ENCODE measurements at regions not wholly inside any gene's neighbourhood (a gene's known extent, or its start where the extent isn't known, plus 50 kb on each side); places are given as distances from the start of the nearest gene placed in this dataset.

DNA sequence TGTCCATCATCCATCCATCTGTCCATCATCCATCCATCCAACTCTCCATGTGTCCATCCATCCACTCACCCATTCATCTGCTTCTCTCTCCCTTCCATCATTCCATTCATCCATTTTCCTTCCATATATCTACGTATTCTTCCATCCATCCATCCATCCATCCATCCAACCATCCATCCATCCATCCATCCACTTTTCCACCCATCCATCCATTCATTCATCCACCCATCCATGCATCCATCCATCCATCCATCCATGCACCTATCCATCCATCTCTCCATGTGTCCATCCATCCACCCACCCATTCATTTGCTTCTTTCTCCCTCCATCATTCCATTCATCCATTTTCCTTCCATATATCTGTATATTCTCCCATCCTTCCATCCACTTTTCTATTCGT, 214.0 kb upstream of the RTL1 start:
- intact Hi-C loops (cut with micrococcal nuclease), result no loop called here

DNA sequence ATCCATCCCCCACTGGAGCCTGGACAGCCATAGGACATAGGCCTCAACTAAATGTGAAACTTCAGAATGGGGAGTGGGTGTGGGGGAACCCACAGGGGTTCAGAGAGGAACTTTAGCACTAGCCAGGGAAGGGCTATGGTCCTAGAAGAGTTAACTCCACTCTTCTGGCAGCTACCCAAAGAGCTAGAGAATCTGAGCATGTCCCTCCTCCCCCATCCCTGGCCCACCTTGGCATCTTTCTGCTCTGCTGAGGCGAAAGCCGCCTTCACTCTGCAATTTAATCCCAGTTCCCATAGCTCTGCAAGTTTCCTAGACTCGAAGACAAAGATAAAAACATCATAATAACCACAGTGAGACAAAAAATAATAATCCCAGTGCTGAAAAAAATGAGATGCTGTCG, 214.7 kb upstream of the RTL1 start:
- intact Hi-C loops (cut with micrococcal nuclease), result no loop called here

DNA sequence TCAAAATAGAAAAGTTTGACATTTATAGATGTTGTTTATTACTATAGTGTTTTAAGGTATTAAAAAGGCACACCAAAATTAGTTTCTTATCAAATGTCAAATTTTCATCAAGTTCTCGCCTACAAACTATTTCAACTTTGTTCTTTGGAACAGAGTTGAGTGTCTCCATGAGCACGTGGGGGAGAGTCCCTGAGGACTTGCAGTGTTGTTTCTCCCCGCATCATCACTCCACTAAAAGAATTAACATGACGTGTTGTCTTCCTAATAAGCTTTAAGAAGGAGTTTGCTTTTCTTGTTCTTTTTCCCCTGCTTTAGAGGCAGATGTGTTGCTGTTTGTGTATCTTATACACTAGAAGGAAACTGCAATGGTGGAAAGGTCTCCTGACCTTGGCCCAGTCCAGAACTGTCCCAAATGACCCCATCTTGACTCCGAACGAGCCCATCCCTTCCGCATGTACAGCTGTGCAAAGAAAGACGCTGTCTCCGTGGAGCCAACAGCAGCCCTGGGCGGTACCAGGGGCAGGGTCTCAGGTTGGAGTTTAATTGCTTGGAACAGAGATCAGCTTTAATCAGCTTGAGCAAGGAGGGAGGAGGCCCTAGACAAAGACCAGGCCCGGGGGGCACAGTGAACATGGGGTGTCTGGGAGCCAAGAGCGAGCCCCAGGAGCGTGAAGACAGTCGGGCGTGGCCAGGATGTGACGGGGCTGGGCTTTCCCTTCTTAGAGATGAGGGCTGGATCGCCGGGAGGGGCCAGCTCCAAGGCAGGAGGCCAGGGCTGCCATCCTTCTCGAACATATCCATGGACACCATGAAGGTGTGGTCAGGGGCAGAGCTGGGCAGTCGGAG, 215.4 kb upstream of the RTL1 start:
- intact Hi-C loops (cut with micrococcal nuclease), result no loop called here

DNA sequence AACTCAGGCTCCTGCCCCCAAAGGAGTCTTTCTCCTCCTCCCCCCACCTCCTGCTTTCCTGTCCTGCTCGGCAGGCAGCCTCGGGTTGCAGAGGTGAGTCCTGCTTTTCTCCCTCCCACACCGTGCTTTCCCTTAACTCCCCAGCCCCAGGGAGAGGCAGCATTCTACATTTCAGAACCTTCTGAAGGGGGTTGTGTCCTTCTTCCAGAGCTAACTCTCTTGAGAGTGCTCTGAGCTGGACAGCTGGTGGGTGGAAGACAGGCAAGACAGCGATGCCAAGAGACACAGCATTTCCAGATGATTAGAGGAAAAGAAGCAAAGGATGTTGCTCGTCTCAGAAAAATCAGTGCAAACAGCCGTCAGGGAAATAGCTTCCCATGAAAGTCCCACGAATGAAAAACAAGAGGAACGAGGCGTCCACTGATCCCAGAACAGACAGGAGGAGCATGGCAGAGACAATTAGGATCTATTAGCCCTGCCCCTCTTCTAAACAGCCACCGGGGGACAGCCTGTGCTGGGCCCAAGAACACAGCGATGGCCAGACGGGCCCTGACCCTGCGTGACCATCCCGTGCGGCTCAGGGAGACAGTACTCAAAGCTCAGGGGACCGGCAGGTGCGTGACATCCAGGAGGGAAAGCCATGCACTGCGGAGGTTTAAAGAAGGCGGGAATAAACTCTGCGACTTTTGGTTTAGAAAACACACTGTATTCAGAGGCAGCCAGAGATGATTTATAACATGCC, 216.5 kb upstream of the RTL1 start:
- intact Hi-C loops (cut with micrococcal nuclease), result no loop called here

DNA sequence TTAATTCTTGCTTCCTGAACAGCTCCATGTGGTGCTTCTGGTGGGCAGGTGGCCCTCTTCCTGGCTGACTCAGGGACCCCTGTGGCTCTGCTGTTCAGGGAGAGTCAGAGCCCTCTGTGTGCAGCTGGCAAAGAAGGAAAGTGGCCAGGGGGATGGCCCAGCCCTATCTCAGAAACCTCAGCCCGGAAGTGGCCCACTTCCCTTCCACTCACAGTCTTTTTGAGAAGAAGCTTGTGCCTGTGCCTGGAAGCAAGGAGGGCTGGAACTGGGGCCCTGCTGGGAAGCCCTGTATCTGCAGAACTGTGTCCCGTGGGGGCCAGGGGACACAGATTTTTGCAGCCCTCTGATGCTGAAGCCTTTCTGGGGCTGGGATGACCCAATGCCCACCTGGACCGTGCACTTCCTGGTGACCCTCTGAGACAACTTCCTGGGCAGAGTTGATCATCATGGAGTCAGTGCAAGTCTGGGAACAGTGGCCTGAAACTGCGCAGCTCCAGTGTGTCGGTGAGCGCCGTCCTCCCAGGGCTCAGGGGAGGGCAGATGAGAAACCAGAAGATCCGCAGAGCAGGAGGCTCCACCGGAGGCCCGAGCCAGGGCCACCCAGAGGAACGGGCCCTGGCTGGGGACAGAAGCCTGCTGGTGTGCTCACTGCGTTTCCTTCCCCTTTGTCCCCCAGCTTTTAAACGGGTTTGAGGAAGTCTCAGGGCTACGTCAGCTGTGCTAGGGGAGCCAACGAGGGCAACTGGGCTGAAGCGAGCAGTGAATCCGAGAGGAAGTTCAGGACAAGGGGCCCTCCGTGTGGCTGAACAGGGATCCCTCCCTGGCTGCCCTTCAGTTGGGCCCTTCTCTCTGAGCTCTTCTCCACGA, 217.4 kb upstream of the RTL1 start:
- intact Hi-C loops (cut with micrococcal nuclease), result no loop called here

DNA sequence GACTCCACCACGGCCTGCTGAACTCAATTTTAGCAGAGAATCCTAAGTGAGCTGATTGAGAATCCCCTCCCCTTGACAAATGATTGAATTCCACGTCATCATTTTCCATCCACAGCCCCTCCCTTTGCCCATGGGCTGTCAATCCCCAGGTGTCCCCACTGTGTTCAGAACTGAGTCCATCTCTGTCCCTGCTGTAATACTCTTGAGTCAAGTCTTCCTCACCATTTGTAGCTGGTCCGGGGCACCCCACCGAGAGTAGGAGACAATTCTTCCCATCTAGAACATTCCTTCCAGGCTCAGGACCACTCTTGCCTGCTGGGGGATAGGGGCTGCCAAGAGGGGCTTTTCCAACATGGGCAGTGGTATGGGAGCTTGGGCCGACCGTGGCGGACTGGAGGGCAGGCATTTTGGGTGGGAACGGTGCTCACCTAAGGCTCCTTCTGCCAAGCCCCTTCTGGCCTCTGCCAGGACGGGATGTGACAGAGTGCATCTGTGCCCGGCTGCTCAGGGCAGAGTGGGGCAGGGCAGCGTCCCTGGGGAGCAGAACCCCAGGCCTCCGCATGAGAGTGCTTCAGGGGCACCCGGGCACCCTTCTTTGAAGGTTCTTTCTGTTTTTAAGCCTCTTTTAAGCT, 218.1 kb upstream of the RTL1 start:
- intact Hi-C loops (cut with micrococcal nuclease), result no loop called here

DNA sequence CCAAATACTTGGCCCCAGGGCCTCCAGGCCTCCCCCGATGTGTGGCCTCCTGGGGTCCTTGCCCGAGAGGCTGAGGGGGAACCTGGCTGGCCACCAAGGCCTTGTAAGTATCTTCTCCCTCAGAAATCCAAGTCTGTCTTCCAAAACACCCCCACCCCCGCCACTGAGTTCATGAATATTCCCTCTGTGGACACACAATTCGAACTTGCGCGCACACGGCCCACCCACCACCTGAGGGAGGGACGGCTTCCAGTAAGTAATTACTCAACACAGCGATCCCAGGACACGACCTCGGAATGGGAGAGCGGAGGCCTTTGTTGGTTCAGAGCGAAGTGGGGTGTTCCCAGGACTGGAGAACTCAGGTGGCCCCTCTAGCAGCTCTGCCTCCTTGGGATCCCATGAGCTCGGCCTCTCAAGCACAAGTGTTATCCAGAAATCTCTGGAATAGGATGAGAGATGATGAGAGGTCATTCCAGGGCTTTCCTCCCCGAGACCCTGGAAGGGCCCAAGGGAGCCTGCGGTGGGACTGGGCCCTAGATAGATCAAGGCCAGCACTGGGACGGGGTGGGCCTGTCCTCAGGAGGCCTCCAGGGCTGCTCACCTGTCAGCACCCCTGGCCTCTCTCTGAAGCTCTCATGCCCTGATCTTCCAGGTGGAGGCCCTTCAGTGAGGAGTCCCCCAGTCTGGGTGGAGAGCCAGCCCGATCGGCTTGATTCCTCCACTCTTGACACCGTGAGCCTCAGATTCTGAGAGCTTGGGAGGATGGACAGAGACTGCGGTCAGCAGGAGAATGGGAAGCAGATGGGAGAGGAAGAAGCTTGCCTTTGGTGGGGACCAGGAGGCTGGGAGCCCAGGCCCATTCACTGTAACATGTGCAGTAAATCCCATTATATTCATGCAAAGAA, 219.0 kb upstream of the RTL1 start:
- intact Hi-C loops (cut with micrococcal nuclease), result no loop called here

DNA sequence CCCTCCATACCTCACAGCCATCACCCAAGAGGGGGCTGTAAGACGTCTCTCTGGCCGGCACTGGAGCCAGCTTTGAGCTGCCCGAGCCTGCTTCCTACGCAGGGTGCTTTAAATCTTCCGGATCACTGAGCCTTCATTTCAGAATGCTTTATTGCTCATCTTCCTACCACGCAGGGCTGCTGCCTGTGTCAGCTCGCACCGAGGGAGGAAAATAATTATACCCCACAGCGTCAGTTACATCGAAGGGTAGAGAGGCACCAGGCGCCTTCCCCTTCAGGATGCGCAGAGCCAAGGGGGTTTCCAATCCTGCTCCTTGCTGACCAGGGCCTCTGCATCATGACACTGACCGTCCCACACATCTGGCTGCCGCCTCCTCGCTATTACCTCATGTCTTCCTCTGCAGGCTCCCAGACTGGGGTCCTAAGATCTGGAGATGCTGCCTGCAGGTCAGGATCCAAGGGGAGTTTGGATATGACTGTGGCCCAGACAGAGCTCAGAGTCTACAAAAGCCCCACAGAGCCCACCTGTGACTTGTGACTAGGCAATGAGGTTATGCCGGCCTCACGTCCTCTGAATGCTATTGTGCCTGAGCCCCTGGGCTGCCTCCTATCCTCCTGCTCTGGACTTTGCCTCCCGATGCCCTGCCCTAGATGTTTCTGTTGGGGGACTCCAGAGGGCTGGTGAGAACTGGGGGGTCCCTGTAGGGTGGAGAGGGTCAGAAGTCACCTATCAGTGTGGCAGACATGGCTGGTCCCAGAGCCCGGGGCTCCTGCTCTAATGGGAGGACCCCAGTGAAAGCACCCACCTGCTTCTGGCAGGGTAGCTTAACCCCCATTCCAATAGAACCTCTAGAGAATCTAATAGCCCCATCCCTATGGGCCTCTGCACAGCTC, 220.3 kb upstream of the RTL1 start:
- intact Hi-C loops (cut with micrococcal nuclease), result no loop called here

DNA sequence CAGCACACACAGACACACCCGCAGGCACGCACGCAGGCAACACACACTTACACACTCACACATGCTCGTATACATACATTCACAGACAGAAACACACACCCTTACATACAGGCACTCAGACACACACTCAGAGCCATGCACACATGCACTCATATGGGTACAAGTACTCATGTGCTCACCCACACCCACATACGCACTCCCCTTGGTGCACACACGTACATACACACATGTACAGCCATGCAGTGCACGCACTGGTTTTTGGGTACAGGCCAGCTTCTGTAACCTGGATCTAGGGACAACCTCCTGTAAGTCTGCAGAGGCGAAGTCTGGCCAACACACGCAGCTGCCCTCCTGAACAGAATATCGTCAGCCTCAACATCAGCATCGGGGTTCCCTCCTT, 221.3 kb upstream of the RTL1 start:
- intact Hi-C loops (cut with micrococcal nuclease), result no loop called here

DNA sequence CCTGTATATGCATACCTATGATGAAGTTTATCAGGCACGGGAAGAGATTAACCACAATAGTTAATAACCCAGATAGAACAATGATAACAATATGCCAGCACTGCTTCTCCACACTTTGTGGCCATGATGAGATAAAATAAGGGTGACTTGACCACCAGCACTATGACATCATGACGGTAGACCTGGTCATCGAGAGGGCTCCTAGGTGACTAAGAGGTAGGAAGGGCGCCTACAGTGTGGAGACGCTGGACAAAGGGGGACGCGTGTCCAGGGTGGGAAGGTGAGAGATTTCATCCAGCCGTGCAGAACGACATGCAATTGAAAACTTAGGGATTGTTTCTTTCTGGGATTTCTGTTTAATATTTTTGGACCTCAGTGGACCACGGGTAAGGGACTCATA, 221.8 kb upstream of the RTL1 start:
- intact Hi-C loops (cut with micrococcal nuclease), result no loop called here

DNA sequence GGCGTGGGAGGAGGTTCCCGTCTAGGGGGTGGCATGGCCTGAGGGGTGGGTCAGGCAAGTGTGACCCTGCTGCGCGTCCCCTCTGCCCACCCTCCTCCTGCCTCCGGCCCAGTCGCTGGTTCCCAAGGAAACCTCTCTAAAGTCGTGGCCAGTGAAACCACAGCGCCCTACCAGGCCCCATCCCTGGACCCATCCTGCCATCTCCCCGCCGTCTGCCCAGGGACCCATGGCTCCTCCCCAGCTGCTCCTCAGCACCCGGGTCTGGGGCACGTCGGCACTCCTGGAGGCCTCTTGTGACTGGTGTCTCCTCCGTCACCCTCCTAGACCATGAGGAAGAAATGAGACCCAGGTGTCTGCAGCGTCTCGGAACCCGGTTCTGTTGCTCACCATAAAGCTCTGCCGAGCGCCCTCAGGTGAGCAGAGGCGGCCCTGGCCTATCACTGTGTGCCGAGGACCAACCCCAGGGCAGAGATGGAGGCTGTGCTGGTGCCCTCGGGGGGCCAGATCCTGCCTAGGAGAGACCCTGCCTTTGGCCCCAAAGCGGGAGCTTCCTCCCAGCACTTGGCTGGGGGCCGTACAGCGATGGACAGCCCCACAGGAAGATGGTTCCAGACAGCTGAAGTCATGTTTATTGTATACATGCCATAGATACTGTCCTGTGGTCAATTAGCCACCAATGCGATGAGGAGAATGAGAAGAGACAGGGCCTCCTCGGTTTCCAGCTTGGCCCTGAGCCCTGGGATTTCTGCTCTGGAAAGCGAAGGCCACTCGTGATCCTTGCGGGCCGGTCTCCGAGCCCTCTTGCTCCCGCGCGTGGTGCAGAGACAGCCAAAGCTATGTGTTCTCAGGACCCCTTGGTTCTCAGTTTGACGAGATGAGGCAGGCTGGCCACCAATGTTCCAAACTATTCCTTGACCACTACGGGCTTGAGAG, 222.5 kb upstream of the RTL1 start:
- intact Hi-C loops (cut with micrococcal nuclease), result no loop called here

DNA sequence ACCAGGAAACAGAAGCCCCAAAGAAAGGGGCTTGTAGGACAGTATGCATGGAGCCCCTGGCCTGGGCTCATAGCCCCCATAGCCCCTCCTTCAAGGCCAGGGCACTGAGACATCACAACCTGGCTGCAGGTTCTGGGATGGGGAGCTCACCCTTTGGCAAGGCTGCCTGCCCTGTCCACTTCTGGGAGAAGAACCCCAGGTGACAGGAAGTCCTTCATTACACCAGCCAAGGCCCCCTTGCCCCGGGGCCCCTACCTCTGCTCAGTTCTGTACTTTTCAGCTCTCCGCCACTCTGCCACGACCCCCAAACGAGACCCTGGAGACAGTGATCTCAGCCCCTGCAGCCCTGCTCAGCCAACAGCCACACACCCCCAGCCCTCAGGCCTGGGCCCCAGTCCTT, 223.2 kb upstream of the RTL1 start:
- intact Hi-C loops (cut with micrococcal nuclease), result no loop called here

DNA sequence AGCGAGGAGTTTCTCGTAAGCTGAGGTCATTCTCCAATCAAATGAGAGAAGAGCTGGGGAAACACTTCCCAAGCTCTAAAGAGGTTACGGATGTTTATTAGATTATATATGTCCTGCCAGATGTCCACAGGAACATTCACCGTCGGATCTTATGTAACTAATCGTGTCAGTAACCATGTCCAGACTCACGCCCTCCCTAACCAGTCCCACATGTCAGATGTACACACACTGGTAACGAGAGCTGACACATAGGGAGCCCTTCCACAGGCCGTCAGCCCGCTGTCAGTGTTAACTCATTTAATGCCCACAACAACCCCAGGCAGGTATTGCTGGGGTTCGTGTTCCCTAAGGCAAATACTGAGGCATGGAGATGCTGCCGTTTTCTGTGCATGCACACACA, 223.7 kb upstream of the RTL1 start:
- intact Hi-C loops (cut with micrococcal nuclease), result no loop called here

DNA sequence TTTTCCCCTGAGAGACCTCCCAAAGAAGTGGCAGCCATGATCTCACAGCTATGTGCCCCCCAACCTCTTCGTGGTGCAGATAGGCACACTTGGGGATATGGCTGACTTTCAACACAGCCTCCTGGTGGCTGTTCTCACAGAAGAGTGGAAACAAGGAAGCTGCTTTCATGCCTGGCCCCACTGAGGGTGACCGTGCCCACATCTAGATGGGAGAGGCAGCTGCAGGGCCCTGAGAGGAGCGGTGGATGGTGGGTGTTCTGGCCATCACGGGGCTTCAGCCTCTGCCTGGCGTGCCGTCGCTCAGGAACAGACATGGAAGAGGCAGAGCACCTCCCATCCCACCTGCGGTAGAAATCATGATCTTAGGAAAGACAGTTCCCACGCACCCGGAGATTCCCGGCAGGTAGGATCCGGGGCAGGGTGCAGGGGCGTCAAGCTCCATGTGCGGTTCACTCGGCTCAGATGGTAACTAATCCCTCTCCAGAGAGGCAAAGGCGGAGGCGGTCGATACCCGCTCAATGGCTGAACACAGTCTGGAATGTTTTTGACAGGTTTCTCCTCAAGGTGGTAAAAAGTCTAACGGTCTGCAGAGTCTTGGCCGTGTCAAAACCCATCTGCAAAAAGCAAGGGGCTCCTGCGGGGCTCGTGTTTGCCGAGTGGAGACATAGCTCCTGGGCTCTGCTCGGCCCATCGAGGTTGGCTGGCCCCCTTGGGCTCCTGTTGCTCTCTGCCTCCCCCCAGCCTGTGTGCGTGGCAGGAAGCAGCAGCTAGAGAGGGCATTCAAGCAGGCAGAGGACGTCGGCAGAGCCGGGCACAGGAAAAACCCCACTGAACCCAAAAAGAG, 225.2 kb upstream of the RTL1 start:
- intact Hi-C loops (cut with micrococcal nuclease), result no loop called here

DNA sequence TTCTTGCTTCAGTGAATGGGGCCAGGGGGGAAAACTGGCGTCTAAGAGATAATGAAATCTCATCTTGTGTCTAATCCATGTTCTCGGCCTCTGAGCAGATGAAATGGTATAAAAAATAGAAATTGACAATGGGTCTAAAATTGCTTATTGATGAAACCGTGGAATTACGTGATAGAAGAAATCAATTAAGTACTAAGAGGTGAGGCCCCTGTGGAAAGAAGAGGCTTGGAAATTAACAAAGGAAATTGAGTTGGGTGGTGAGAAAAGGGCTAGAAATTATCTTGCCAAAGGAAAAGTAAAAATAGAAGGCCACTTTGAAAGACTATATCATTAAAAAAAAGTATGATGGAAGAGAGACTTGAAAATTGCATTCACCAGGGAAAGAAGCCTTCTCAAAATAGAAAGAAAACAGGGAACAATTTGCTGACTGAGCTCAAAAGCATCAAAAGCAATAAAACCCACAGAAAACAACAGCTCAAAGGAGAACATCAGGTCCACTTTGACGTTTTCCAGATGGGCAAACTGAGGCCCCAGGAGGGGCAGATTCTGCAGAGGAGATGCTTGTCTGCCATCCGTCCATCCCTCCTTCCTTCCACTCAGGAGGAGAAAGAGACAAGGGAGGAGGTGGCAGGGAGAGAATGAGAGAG, 226.1 kb upstream of the RTL1 start:
- intact Hi-C loops (cut with micrococcal nuclease), result no loop called here

DNA sequence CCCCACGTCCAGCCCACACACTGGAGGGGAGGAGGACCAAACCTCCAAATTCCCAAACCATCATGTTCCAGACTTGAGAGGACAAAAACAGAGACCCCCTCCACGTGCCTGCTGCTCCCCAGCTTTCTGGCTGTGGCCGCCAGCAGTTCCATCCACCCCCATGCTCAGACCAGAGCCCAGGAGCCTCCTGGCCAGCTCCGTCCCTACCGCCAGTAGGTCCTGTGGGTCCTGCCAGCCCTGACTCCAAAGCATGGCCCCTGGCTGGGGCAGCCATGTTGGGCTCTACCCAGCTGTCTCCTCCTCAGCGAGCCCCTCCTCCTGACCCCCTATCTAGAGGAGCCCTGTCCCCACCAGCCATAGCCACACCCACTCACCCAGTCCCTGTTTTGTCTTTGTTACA, 227.3 kb upstream of the RTL1 start:
- intact Hi-C loops (cut with micrococcal nuclease), result no loop called here

DNA sequence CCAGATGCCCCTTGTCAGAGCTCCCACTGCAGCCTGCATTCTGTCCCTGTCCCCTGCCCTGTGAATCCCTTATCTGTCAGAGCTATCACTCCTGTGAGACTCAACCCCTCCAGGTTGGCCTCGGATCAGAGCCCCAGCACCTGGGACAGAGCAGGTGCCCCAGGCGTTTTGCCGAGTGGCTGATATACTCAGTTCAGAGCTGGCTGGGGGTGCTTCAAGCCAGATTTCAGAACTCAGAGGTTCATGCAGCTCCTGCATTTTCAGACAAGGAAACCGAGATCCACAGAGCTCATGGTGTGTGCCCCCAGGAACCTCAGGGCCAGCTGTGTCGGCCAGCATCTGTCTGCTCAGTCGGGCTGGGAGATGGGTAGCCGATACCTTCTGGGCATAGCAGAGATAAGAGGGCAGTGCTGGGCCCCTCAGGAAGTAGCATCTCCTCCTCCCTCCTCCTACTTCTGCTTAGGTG, 228.0 kb upstream of the RTL1 start:
- intact Hi-C loops (cut with micrococcal nuclease), result no loop called here

Measured in T-helper 1 cell treated with Interleukin-12 subunit alpha and Interleukin-12 subunit beta and Interleukin-4 antibody, amounts not matched to agents 30 ng/mL and 1 ng/mL, for 36 hours (primary cell).